OCI-LY1 (cell line): ENCODE measurements at regions not wholly inside any gene's neighbourhood (a gene's known extent, or its start where the extent isn't known, plus 50 kb on each side); places are given as distances from the start of the nearest gene placed in this dataset.

Experiments
- H2AFZ ChIP-seq: fragments of 200-600 bp; sonication (generic), shearing (Covaris generic); 2 replicates; pipeline ENCODE4 v1.6.0; 2014; ENCODE audit warnings: antibody characterized with exemption, mild to moderate bottlenecking, low read length
- H3F3A ChIP-seq: fragments of 200-600 bp; sonication (generic), shearing (Covaris generic); 2 replicates; pipeline ENCODE4 v1.6.0; 2014; ENCODE audit warnings: mild to moderate bottlenecking, antibody characterized with exemption, low read length, moderate library complexity; ENCODE audit not compliant: insufficient read depth
- H3K27ac ChIP-seq: fragments of 200-600 bp; sonication (generic); 2 replicates; pipeline ENCODE4 v1.5.1; 2014; ENCODE audit warnings: low read length, mixed run types, mild to moderate bottlenecking, low read depth; ENCODE audit not compliant: poor library complexity, severe bottlenecking
- H3K27me3 ChIP-seq: fragments of 200-600 bp; sonication (generic); 2 replicates; pipeline ENCODE4 v1.6.0; 2014; ENCODE audit warnings: antibody characterized with exemption, mild to moderate bottlenecking, low read length, moderate library complexity; ENCODE audit not compliant: insufficient read depth
- H3K36me3 ChIP-seq: fragments of 200-600 bp; sonication (generic); 2 replicates; pipeline ENCODE4 v1.6.1; 2014; ENCODE audit warnings: mild to moderate bottlenecking, antibody characterized with exemption, low read length, moderate library complexity, mixed read lengths; ENCODE audit not compliant: insufficient read depth
- H3K4me1 ChIP-seq: fragments of 200-600 bp; sonication (generic); 2 replicates; pipeline ENCODE4 v1.5.1; 2014; ENCODE audit warnings: mild to moderate bottlenecking, low read length, moderate library complexity; ENCODE audit not compliant: insufficient read depth, severe bottlenecking
- H3K4me2 ChIP-seq: fragments of 200-600 bp; sonication (generic), shearing (Covaris generic); 2 replicates; pipeline ENCODE4 v1.6.1; 2014; ENCODE audit warnings: low read length
- H3K4me3 ChIP-seq: fragments of 200-600 bp; sonication (generic); 2 replicates; pipeline ENCODE4 v1.5.1; 2014; ENCODE audit warnings: low read length, low read depth, mild to moderate bottlenecking, mixed read lengths; ENCODE audit not compliant: poor library complexity, severe bottlenecking
- H3K79me2 ChIP-seq: fragments of 200-600 bp; shearing (Covaris generic); 2 replicates; pipeline ENCODE4 v1.6.1; 2016; ENCODE audit warnings: mixed run types, low read length, mixed read lengths; ENCODE audit not compliant: insufficient read depth
- H3K9ac ChIP-seq: fragments of 200-600 bp; sonication (generic), shearing (Covaris generic); 2 replicates; pipeline ENCODE4 v1.6.1; 2014; ENCODE audit warnings: mild to moderate bottlenecking, low read length, mixed read lengths
- H3K9me2 ChIP-seq: fragments of 200-600 bp; sonication (generic), shearing (Covaris generic); 2 replicates; pipeline ENCODE4 v1.6.1; 2014; ENCODE audit warnings: low read depth, mild to moderate bottlenecking, low read length, mixed read lengths
- H3K9me3 ChIP-seq: fragments of 200-600 bp; shearing (Covaris generic); 2 replicates; pipeline ENCODE4 v1.6.1; 2014; ENCODE audit warnings: low read length, mixed read lengths
- H4K20me1 ChIP-seq: fragments of 200-600 bp; sonication (generic), shearing (Covaris generic); 2 replicates; pipeline ENCODE4 v1.6.0; 2016; ENCODE audit warnings: mild to moderate bottlenecking, low read length; ENCODE audit not compliant: insufficient read depth
- EZH2 ChIP-seq: fragments of 200-600 bp; sonication (generic), shearing (Covaris generic); IDR thresholded peaks from 2 replicates; pipeline ENCODE4 v1.8.0; 2017; ENCODE audit warnings: borderline replicate concordance, mixed run types, mild to moderate bottlenecking, antibody characterized with exemption, low read length, moderate library complexity, mixed read lengths
- TF ChIP-seq, protein P1 (sequence below): fragments of 200-600 bp; sonication (generic), shearing (Covaris generic); IDR thresholded peaks from 2 replicates; pipeline ENCODE4 v1.5.1; 2017; ENCODE audit warnings: mild to moderate bottlenecking, antibody characterized with exemption, low read length, moderate library complexity, mixed read lengths

DNA sequence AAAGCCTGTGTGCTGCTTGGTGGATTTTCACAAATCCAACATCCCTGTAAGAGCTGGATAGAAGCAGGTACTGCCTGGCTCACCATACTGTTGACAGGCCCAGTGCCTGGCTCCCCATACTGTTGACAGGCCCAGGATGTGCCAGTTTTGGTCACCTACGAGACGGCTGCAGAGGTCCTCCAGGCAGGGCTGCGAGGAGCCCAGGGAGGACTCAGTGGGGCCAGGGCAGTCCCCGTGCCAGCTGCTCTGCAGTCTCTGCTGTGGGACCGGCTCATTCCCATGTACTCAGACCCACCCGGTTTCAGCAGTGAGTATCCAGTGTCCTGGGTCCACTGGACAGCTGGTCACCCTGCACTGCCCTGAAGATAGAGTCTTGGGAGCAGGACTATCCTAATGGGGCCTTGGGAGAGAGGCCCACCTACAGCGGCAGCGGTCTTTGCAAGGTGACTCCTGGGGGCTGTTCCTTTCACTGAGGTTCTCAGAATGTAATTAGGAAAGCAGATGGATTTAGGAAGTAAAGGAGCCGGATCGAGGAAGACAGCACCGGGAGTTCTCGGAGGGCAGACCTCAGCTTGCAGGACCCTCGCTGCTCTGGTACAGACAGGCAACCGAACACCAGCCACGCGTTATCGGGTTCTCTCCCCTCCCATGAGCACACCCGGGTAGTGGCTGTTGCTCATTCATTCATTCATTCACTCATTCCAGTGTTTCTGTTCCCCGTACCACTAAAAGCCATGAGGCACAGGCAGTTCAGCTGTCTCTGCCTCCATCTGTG is 106.1 kb downstream of the CTTN start:
- Histone ChIP-seq H3K79me2 (no peaks in the 10 kb centered on the region), H3K36me3 (no peaks in the 10 kb centered on the region), H3F3A (no peaks in the 10 kb centered on the region), H3K27me3 (no peaks in the 10 kb centered on the region; the same call in 1 of the 2 replicates), H4K20me1 (no peaks in the 10 kb centered on the region), H3K27ac (no peak overlapping the region), H3K9ac (no peak overlapping the region), H3K4me2 (no peak overlapping the region), H2AFZ (no peak overlapping the region), H3K9me2 (no peaks in the 10 kb centered on the region), H3K4me1 (no peaks in the 10 kb centered on the region), H3K4me3 (no peak overlapping the region), H3K9me3 (no peaks in the 10 kb centered on the region)
- TF ChIP-seq, protein P1, sequence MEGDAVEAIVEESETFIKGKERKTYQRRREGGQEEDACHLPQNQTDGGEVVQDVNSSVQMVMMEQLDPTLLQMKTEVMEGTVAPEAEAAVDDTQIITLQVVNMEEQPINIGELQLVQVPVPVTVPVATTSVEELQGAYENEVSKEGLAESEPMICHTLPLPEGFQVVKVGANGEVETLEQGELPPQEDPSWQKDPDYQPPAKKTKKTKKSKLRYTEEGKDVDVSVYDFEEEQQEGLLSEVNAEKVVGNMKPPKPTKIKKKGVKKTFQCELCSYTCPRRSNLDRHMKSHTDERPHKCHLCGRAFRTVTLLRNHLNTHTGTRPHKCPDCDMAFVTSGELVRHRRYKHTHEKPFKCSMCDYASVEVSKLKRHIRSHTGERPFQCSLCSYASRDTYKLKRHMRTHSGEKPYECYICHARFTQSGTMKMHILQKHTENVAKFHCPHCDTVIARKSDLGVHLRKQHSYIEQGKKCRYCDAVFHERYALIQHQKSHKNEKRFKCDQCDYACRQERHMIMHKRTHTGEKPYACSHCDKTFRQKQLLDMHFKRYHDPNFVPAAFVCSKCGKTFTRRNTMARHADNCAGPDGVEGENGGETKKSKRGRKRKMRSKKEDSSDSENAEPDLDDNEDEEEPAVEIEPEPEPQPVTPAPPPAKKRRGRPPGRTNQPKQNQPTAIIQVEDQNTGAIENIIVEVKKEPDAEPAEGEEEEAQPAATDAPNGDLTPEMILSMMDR = no peak
- TF ChIP-seq EZH2 = no peak

DNA sequence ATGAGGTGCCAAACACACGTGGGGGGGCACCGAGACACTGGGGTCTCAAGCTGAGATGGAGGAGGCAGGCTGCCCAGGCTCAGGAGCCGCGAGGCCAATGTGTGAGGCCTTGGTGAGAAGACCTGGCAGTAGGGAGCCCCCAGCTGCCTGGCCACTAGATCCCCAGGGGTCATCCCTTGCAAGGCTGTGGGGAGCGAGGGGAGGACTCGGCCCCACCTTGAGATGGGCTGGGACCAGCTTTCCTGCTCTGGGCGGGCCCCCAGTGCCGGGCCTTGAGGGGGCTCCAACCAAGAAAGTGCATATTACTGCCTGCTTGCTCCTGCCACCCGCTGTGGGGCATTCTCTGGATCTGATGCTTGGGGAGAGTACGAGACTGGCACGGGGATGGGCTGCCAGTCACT is 107.0 kb downstream of the CTTN start:
- TF ChIP-seq, protein P1 = no peak
- TF ChIP-seq EZH2 = no peak
- Histone ChIP-seq H3K27me3 (no peaks in the 10 kb centered on the region; the same call in 1 of the 2 replicates), H3F3A (no peaks in the 10 kb centered on the region), H3K9me2 (no peaks in the 10 kb centered on the region), H3K9ac (no peak overlapping the region), H4K20me1 (no peaks in the 10 kb centered on the region), H3K4me3 (no peak overlapping the region), H2AFZ (no peak overlapping the region), H3K36me3 (no peaks in the 10 kb centered on the region), H3K9me3 (no peaks in the 10 kb centered on the region), H3K4me1 (no peaks in the 10 kb centered on the region), H3K4me2 (no peak overlapping the region), H3K27ac (no peak overlapping the region), H3K79me2 (no peaks in the 10 kb centered on the region)

DNA sequence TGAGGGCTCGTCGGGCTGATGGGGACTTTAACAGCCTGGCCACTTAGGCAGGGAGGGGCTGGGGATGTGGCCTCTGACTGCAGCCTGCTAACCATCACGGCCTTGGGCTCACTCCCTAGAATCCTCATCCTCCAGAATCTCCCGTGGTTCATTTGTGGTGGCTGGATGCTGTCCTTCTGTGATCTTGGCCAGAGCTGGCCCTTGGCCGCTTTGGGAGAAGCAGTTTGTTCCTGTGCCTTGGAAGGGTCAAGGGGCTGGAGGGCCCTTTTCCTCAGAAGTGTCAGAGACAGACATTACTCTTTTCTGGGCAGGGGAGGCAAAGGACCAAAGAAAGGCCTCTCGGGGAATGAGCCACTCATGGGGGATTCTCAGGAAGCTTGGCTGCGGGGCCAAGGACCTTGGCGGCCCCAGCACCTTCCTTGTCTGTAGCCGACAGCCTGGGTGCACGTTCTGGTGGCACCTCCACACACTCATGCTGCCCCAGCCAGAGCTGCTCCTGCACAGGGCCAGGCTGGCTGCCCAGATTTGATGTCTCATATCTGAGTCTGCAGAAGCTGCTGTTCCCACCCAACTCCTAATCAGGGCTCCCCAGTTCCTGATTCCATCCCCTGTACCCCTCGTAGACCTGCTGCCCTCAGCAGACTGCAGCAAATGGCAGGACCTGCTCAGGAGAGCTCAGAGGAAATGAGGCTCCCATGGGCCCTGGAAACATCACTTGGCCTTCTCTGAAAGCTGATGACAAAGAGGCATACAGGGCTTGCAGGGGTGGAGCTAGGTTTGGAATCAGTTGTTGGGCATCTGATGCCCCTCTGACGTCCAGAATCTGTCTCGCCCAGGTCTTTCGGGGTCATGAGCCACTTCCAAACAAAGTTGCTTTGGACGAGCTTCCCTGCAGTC is 107.7 kb downstream of the CTTN start:
- no peaks in the 10 kb centered on the region; the same call in 1 of the 2 replicates for H3K27me3 ChIP-seq

More for the DNA sequence above, 107.7 kb downstream of the CTTN start:
- H4K20me1 ChIP-seq = no peaks in the 10 kb centered on the region
- no peak overlapping the region for H3K27ac ChIP-seq
- no peaks in the 10 kb centered on the region for H3K79me2 ChIP-seq
- H3F3A ChIP-seq = no peaks in the 10 kb centered on the region
- no peaks in the 10 kb centered on the region for H3K9me2 ChIP-seq
- TF ChIP-seq, protein P1 = no peak
- no peak for TF ChIP-seq EZH2
- no peaks in the 10 kb centered on the region for H3K9me3 ChIP-seq
- no peak overlapping the region for H2AFZ ChIP-seq
- no peaks in the 10 kb centered on the region for H3K4me1 ChIP-seq
- H3K9ac ChIP-seq = no peak overlapping the region
- no peak overlapping the region for H3K4me2 ChIP-seq
- H3K4me3 ChIP-seq = no peak overlapping the region
- H3K36me3 ChIP-seq = no peaks in the 10 kb centered on the region
